Vagina (tissue), 2 donors: ENCODE measurements at regions not wholly inside any gene's neighbourhood (a gene's known extent, or its start where the extent isn't known, plus 50 kb on each side); places are given as distances from the start of the nearest gene placed in this dataset.

ENCODE experiments used
- DNase-seq, 2 donors: peaks; one replicate each; pipeline ENCODE4 v3.0.0-alpha.2; 2017; ENCODE audit errors: extremely low spot score in 2 of 2
- H3K27ac ChIP-seq: fragments of 200-600 bp; sonication (generic); one replicate; pipeline ENCODE4 v1.5.1; 2019
- H3K27me3 ChIP-seq: fragments of 200-600 bp; sonication (generic); one replicate; pipeline ENCODE4 v1.5.1; 2019
- H3K36me3 ChIP-seq, 2 donors: fragments of 200-600 bp; sonication (generic); one replicate each; pipeline ENCODE4 v1.5.1; 2017 to 2019
- H3K4me1 ChIP-seq: fragments of 200-600 bp; sonication (generic); one replicate; pipeline ENCODE4 v1.5.1; 2019
- H3K4me3 ChIP-seq, 2 donors: fragments of 200-600 bp; sonication (generic); 1 replicate in 1 of 2; 2 replicates in 1 of 2; pipeline ENCODE4 v1.5.1; 2016 to 2019
- H3K9me3 ChIP-seq: fragments of 200-600 bp; sonication (generic); one replicate; pipeline ENCODE4 v1.5.1; 2019
- CTCF ChIP-seq, 3 experiments: fragments of 450-650 bp in 2 of 3; fragments of 200-600 bp in 1 of 3; sonication (generic) in 1 of 3; IDR thresholded peaks; one replicate each; pipeline ENCODE4 v1.5.1; 2017 to 2019; ENCODE audit warnings: antibody characterized with exemption in 3 of 3, mild to moderate bottlenecking in 2 of 3, moderate library complexity in 2 of 3
- POLR2A ChIP-seq, 2 donors: fragments of 450-650 bp; IDR thresholded peaks; one replicate each; pipeline ENCODE4 v1.6.1; 2017; ENCODE audit warnings: antibody characterized with exemption in 2 of 2, mild to moderate bottlenecking in 2 of 2, moderate library complexity in 2 of 2
- POLR2AphosphoS5 ChIP-seq, 2 donors: sonication (generic); formaldehyde crosslinking; IDR thresholded peaks; one replicate each; pipeline ENCODE4 v1.9.0; 2017; ENCODE audit warnings: antibody characterized with exemption in 2 of 2, mild to moderate bottlenecking in 2 of 2, low read depth in 1 of 2; ENCODE audit not compliant: insufficient read depth in 1 of 2
- intact Hi-C: fragments of 100-400 bp; cut with DNase I; formaldehyde crosslinking; loops from one replicate; pipeline ENCODE4 v1.15.1; 2023

DNA sequence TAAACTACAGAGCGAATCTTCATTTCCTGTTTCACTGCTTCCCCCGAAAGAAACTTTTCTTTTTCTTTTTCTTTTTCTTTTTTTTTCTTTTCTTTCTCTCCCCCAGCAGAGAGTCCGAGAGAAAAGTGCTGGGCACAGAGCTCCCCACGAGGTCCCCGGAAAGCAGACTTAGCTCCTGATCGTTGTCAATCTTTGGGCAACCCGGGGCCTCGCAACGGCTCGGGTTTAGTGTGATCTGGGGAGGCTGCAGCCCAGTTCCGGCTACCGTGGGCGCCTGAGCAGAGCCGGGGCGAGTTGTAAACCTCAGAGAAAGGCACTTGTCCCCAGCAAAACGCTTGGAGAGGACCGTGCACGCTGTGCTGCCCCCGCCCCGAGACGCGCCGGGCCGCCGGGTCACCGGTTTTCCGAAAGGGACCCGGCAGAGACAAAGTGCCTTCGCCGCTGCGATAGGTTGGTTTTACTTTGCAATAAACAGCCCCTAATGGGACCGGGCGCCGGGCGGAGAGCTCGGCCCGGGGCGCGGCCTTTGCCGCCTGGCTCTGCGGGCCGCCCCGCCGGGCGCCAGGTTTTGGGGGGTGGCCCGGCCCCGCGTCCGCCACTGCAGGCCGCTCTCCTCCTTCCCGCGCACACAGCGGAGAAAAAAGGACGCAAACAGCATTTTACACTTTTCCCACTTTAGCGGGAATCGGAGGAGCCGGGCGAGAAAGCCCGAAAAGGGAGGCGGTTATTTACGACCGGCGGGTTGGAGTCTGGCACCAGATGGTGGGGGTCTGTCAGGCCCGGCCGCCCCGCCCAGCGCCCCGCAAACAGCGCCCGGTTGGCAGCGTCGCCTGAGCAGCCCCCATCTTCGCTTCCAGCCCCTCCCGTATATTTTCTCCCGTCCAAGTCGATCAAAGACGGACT lies 136.0 kb downstream of the INSIG2 start:
- peak overlapping the region; percentile 31 to 43 for H3K4me3 ChIP-seq
- intact Hi-C loops, result loop anchor here (5.0 kb wide), 1 partner anchor 628 kb away; no protein-coding TSS in a partner anchor
- DNase-seq, result no peak
- H3K27ac ChIP-seq, result no peak overlapping the region
- H3K9me3 ChIP-seq, result no peaks in the 10 kb centered on the region
- peaks cover 15% of the 10 kb centered on the region for H3K4me1 ChIP-seq
- TF ChIP-seq POLR2AphosphoS5 (IDR thresholded peaks at IDR 0.05; ENCODE audit: insufficient read depth in 1 of 2, low read depth in 1 of 2) (no peak), CTCF (IDR thresholded peaks at IDR 0.05) (no peak), POLR2A (IDR thresholded peaks at IDR 0.05) (no peak)
- H3K36me3 ChIP-seq, result no peaks in the 10 kb centered on the region
- peaks cover 8% of the 10 kb centered on the region for H3K27me3 ChIP-seq

- Histone ChIP-seq H3K4me3 (peak overlapping the region; percentile 31 to 43), H3K27me3 (peaks cover 8% of the 10 kb centered on the region), H3K27ac (no peak overlapping the region), H3K36me3 (no peaks in the 10 kb centered on the region), H3K9me3 (no peaks in the 10 kb centered on the region), H3K4me1 (peaks cover 15% of the 10 kb centered on the region)
- TF ChIP-seq POLR2AphosphoS5 (IDR thresholded peaks at IDR 0.05; ENCODE audit: insufficient read depth in 1 of 2, low read depth in 1 of 2), result no peak
- TF ChIP-seq CTCF (IDR thresholded peaks at IDR 0.05), result no peak
- intact Hi-C loops, result loop anchor here (5.0 kb wide), 1 partner anchor 629 kb away; no protein-coding TSS in a partner anchor
- no peak for DNase-seq
Observed at GRCh38 chr2:118223511-118223991, 135.3 kb downstream of the INSIG2 start.

DNA sequence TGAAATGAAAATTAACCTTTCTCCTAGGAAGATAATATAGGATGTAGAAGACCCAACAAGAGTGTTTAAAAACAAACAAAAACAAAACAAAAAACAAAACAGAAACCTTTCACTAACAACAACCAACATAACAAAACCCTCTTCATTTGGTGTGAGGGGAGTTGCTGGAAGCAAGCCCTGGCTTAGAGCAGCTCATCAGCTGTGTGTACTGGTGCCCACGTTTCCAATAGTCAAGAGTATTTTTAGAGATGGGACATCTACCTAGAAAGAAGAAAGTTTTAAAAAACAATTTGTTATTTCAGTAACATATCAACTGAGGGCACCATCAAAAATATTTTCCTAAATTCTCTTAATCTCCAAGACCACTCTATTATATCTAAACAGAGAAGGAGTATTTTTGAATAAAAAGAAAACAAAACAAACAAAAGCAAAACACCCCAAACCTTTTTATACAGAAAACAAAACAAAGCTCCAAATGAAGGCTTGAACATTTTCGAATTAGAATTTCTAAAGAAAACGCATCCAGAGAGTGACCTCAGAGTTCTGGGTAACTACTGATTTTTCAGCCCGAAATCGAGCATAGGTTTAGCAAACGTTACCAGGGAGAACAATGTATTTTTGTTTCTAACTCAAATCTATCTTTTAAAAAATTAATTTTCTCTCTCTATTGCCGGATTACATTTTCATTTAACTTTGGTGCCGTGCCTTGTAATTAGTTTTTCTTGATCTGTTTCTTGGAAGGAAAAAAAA lies 134.6 kb downstream of the INSIG2 start:
- peaks cover 15% of the 10 kb centered on the region for H3K4me1 ChIP-seq
- peaks cover 8% of the 10 kb centered on the region for H3K27me3 ChIP-seq
- no peak overlapping the region for H3K27ac ChIP-seq
- no peaks in the 10 kb centered on the region for H3K36me3 ChIP-seq
- no peaks in the 10 kb centered on the region for H3K9me3 ChIP-seq
- no peak for DNase-seq
- no peak overlapping the region for H3K4me3 ChIP-seq
- intact Hi-C loops, result loop anchor here (5.0 kb wide), 1 partner anchor 629 kb away; no protein-coding TSS in a partner anchor
- TF ChIP-seq CTCF (IDR thresholded peaks at IDR 0.05) (no peak), POLR2A (IDR thresholded peaks at IDR 0.05) (no peak), POLR2AphosphoS5 (IDR thresholded peaks at IDR 0.05; ENCODE audit: insufficient read depth in 1 of 2, low read depth in 1 of 2) (no peak)

DNA sequence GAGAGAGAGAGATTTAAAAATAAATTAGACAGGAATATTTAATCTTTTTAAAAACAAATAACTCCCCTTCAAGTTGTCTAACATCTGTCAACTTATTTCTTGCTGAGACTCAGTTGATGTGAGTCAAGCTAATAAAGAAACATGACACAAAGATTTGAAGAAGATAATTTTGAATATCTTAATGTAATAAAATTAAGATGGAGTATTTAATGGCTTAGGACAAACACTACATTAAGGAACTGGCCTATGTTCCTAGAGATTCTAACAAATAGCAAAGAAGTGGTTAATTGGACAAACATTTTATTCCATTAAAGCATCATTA lies 134.0 kb downstream of the INSIG2 start:
- DNase-seq, result no peak
- Histone ChIP-seq H3K27ac (no peak overlapping the region), H3K4me1 (peaks cover 15% of the 10 kb centered on the region), H3K36me3 (no peaks in the 10 kb centered on the region), H3K27me3 (peaks cover 8% of the 10 kb centered on the region), H3K4me3 (no peak overlapping the region), H3K9me3 (no peaks in the 10 kb centered on the region)
- TF ChIP-seq POLR2AphosphoS5 (IDR thresholded peaks at IDR 0.05; ENCODE audit: insufficient read depth in 1 of 2, low read depth in 1 of 2) (no peak), CTCF (IDR thresholded peaks at IDR 0.05) (no peak), POLR2A (IDR thresholded peaks at IDR 0.05) (no peak)
- intact Hi-C loops, result loop anchor here (5.0 kb wide), 1 partner anchor 630 kb away; no protein-coding TSS in a partner anchor
